Prostate gland (tissue), 2 donors: ENCODE measurements at regions not wholly inside any gene's neighbourhood (a gene's known extent, or its start where the extent isn't known, plus 50 kb on each side); places are given as distances from the start of the nearest gene placed in this dataset.

Experiments used
- POLR2A ChIP-seq: fragments of 450-650 bp; IDR thresholded peaks from one replicate; pipeline ENCODE4 v1.6.1; 2016; ENCODE audit warnings: antibody characterized with exemption, mild to moderate bottlenecking
- TF ChIP-seq, protein P1 (sequence below), 4 experiments: fragments of 200-600 bp in 2 of 4; fragments of 450-650 bp in 2 of 4; sonication (generic) in 2 of 4; IDR thresholded peaks; 1 replicate in 3 of 4; 2 replicates in 1 of 4; pipeline ENCODE4 v1.5.1; 2016 to 2019; ENCODE audit warnings: antibody characterized with exemption in 4 of 4, mild to moderate bottlenecking in 2 of 4, moderate library complexity in 2 of 4

DNA sequence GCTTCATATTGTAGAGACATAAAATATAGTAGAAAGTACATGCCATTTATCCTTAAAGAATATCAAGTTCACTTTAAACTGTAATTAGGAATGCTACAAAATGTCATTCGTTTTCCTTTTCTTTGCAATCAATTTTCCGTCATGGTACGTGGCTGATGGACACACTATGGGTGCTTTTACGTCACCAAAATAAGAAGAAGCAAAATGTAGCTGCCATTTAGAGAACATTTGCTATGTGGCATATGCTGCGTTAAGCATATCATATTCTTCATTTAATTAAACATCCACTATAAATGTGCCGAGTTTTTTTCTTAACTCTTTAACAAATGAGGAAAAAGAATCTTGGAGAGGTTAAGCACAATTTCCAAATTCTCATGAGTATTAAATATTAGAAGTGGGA is 1358.5 kb upstream of the NXPH2 start:
- TF ChIP-seq, protein P1, sequence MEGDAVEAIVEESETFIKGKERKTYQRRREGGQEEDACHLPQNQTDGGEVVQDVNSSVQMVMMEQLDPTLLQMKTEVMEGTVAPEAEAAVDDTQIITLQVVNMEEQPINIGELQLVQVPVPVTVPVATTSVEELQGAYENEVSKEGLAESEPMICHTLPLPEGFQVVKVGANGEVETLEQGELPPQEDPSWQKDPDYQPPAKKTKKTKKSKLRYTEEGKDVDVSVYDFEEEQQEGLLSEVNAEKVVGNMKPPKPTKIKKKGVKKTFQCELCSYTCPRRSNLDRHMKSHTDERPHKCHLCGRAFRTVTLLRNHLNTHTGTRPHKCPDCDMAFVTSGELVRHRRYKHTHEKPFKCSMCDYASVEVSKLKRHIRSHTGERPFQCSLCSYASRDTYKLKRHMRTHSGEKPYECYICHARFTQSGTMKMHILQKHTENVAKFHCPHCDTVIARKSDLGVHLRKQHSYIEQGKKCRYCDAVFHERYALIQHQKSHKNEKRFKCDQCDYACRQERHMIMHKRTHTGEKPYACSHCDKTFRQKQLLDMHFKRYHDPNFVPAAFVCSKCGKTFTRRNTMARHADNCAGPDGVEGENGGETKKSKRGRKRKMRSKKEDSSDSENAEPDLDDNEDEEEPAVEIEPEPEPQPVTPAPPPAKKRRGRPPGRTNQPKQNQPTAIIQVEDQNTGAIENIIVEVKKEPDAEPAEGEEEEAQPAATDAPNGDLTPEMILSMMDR (IDR thresholded peaks at IDR 0.05): no peak
- no peak for TF ChIP-seq POLR2A
